GM23248 (cell line): ENCODE measurements at regions not wholly inside any gene's neighbourhood (a gene's known extent, or its start where the extent isn't known, plus 50 kb on each side); places are given as distances from the start of the nearest gene placed in this dataset.

Source experiments
- EZH2 ChIP-seq: fragments of 200-600 bp; sonication (generic); IDR thresholded peaks from 2 replicates; pipeline ENCODE4 v1.6.1; 2018; ENCODE audit warnings: antibody characterized with exemption, mild to moderate bottlenecking; ENCODE audit not compliant: insufficient read depth, poor library complexity, severe bottlenecking
- EZH2phosphoT487 ChIP-seq: fragments of 200-600 bp; sonication (generic); IDR thresholded peaks from 2 replicates; pipeline ENCODE4 v1.6.1; 2018; ENCODE audit warnings: antibody characterized with exemption, moderate library complexity, mild to moderate bottlenecking, low read depth; ENCODE audit not compliant: insufficient read depth

DNA sequence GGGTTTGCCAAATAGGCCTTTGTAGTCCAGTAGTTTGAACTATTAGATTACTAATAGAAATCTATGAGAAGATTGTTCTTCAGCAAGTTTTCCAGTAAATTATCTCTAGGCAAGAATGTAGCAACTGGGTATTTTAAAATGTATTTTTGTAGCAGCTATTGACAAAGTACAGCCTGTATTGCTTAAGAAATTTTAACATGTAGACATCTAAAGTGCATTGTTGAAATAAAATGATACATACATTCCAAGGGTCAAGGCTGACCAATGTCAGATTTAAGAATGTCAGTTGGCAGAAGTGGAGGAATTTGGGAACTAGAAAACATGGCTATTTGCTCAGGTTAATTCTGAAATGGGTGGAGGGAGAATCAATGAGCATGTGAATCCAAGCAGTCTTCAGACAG, 57.5 kb upstream of the ZSWIM6 start:
- TF ChIP-seq EZH2phosphoT487 (no peak), EZH2 (no peak)
